DND-41 (cell line): ENCODE measurements at regions not wholly inside any gene's neighbourhood (a gene's known extent, or its start where the extent isn't known, plus 50 kb on each side); places are given as distances from the start of the nearest gene placed in this dataset.
A peak's percentile ranks its signal among the peaks of the same experiment; 100 is the strongest.

ENCODE experiments used
- ATAC-seq: fragments of 200-7000 bp; cut with Tn5 transposase; 3 replicates; pipeline ENCODE4 v1.9.1; 2021; ENCODE audit warnings: low read depth; ENCODE audit not compliant: insufficient read depth
- DNase-seq: peaks from one replicate; pipeline ENCODE4 v3.0.0-alpha.2; 2020
- H2AFZ ChIP-seq: 2 replicates; pipeline ENCODE4 v1.6.0; 2012; ENCODE audit warnings: low read depth, low read length
- H3K27ac ChIP-seq: 2 replicates; pipeline ENCODE4 v1.5.1; 2012; ENCODE audit warnings: low read length, inconsistent platforms
- H3K27me3 ChIP-seq: fragments of 200-600 bp; sonication (generic); 2 replicates; pipeline ENCODE4 v1.6.0; 2012; ENCODE audit warnings: low read length, mild to moderate bottlenecking, inconsistent platforms; ENCODE audit not compliant: insufficient read depth, poor library complexity
- H3K36me3 ChIP-seq: 2 replicates; pipeline ENCODE4 v1.5.1; 2012; ENCODE audit warnings: low read length, inconsistent platforms; ENCODE audit not compliant: insufficient read depth
- H3K4me1 ChIP-seq: 2 replicates; pipeline ENCODE4 v1.5.1; 2012; ENCODE audit warnings: mild to moderate bottlenecking, low read length; ENCODE audit not compliant: insufficient read depth
- H3K4me2 ChIP-seq: 2 replicates; pipeline ENCODE4 v1.6.0; 2012; ENCODE audit warnings: mild to moderate bottlenecking, moderate library complexity, low read length, inconsistent platforms; ENCODE audit not compliant: insufficient read depth
- H3K4me3 ChIP-seq, 2 experiments: fragments of 200-600 bp in 1 of 2; shearing (Covaris generic) in 1 of 2; 2 replicates each; pipeline ENCODE4 v1.5.1; 2012 to 2016; ENCODE audit warnings: inconsistent platforms in 2 of 2, low read length in 2 of 2, mild to moderate bottlenecking in 2 of 2, low read depth in 1 of 2, moderate library complexity in 1 of 2
- H3K79me2 ChIP-seq: 2 replicates; pipeline ENCODE4 v1.6.0; 2012; ENCODE audit warnings: low read length, inconsistent platforms; ENCODE audit not compliant: insufficient read depth
- H3K9ac ChIP-seq: 2 replicates; pipeline ENCODE4 v1.6.0; 2012; ENCODE audit warnings: low read depth, mild to moderate bottlenecking, inconsistent platforms, low read length, moderate library complexity
- H3K9me3 ChIP-seq: 2 replicates; pipeline ENCODE4 v1.5.1; 2012; ENCODE audit warnings: low read length, moderate library complexity, mild to moderate bottlenecking, inconsistent platforms; ENCODE audit not compliant: insufficient read depth, severe bottlenecking
- H4K20me1 ChIP-seq: 2 replicates; pipeline ENCODE4 v1.6.0; 2012; ENCODE audit warnings: low read length; ENCODE audit not compliant: insufficient read depth
- CTCF ChIP-seq: IDR thresholded peaks from 2 replicates; pipeline ENCODE4 v1.5.1; 2012; ENCODE audit warnings: borderline replicate concordance, low read length, moderate library complexity, mild to moderate bottlenecking; ENCODE audit not compliant: poor library complexity, severe bottlenecking; ENCODE audit errors: extremely low read depth
- EZH2 ChIP-seq: IDR thresholded peaks from 3 replicates; pipeline ENCODE4 v1.6.1; 2012; ENCODE audit warnings: borderline replicate concordance, low read depth, mild to moderate bottlenecking, moderate library complexity, low read length, inconsistent platforms; ENCODE audit not compliant: severe bottlenecking

GRCh38 chr6:79422666-79423065 lies 114.6 kb downstream of the LCA5 start:
- Histone ChIP-seq H3K9me3 (no peaks in the 10 kb centered on the region), H3K9ac (no peak overlapping the region), H3K36me3 (no peaks in the 10 kb centered on the region), H3K4me1 (peaks cover 35% of the 10 kb centered on the region), H2AFZ (no peak overlapping the region), H3K4me3 (no peak overlapping the region), H3K79me2 (no peaks in the 10 kb centered on the region), H3K27ac (no peak overlapping the region), H3K4me2 (no peak overlapping the region), H4K20me1 (no peaks in the 10 kb centered on the region), H3K27me3 (no peaks in the 10 kb centered on the region)
- DNase-seq (no peak), ATAC-seq (no peak)
- TF ChIP-seq CTCF (no peak), EZH2 (no peak)

- Histone ChIP-seq H3K27me3 (no peaks in the 10 kb centered on the region), H3K79me2 (no peaks in the 10 kb centered on the region), H3K27ac (no peak overlapping the region), H2AFZ (no peak overlapping the region), H3K9me3 (no peaks in the 10 kb centered on the region), H3K4me2 (no peak overlapping the region), H3K4me3 (no peak overlapping the region), H3K4me1 (peaks cover 35% of the 10 kb centered on the region), H3K36me3 (no peaks in the 10 kb centered on the region), H3K9ac (no peak overlapping the region), H4K20me1 (no peaks in the 10 kb centered on the region)
- ATAC-seq (no peak), DNase-seq (no peak)
- TF ChIP-seq EZH2 (no peak), CTCF (no peak)
These were observed 115.3 kb downstream of the LCA5 start for GRCh38 chr6:79421707-79422484.

- TF ChIP-seq EZH2 (no peak), CTCF (no peak)
- DNase-seq (no peak), ATAC-seq (no peak)
- Histone ChIP-seq H3K4me2 (peak overlapping the region; percentile 56; the same call in 1 of the 2 replicates), H3K27me3 (no peaks in the 10 kb centered on the region), H3K9me3 (no peaks in the 10 kb centered on the region), H3K4me3 (no peak overlapping the region), H3K79me2 (no peaks in the 10 kb centered on the region), H2AFZ (peak overlapping the region; percentile 71; the same call in 1 of the 2 replicates), H3K36me3 (no peaks in the 10 kb centered on the region), H3K4me1 (peaks cover 35% of the 10 kb centered on the region), H3K27ac (peak overlapping the region; percentile 73), H3K9ac (no peak overlapping the region), H4K20me1 (no peaks in the 10 kb centered on the region)
These were observed 116.2 kb downstream of the LCA5 start for GRCh38 chr6:79421001-79421411.
